Suprapubic skin (tissue), 4 donors: ENCODE measurements at regions not wholly inside any gene's neighbourhood (a gene's known extent, or its start where the extent isn't known, plus 50 kb on each side); places are given as distances from the start of the nearest gene placed in this dataset.

Experiments used
- DNase-seq, 2 donors: peaks; one replicate each; pipeline ENCODE4 v3.0.0-alpha.2; 2019; ENCODE audit warnings: low spot score in 2 of 2
- H3K27ac ChIP-seq: fragments of 200-600 bp; sonication (generic); one replicate; pipeline ENCODE4 v1.5.1; 2019
- H3K27me3 ChIP-seq: fragments of 200-600 bp; sonication (generic); one replicate; pipeline ENCODE4 v1.5.1; 2019
- H3K36me3 ChIP-seq: fragments of 200-600 bp; sonication (generic); one replicate; pipeline ENCODE4 v1.5.1; 2019
- H3K4me1 ChIP-seq: fragments of 200-600 bp; sonication (generic); one replicate; pipeline ENCODE4 v1.5.1; 2019
- H3K4me3 ChIP-seq: fragments of 200-600 bp; sonication (generic); one replicate; pipeline ENCODE4 v1.5.1; 2019; ENCODE audit warnings: mild to moderate bottlenecking
- H3K9me3 ChIP-seq: fragments of 200-600 bp; sonication (generic); one replicate; pipeline ENCODE4 v1.5.1; 2019
- EP300 ChIP-seq: sonication (generic); formaldehyde crosslinking; IDR thresholded peaks from one replicate; pipeline ENCODE4 v1.6.1; 2017; ENCODE audit warnings: antibody characterized with exemption
- POLR2A ChIP-seq, 2 donors: fragments of 450-650 bp; IDR thresholded peaks; one replicate each; pipeline ENCODE4 v1.6.1; 2017; ENCODE audit warnings: antibody characterized with exemption in 2 of 2, mild to moderate bottlenecking in 2 of 2, moderate library complexity in 2 of 2
- POLR2AphosphoS5 ChIP-seq, 3 donors: sonication (generic); formaldehyde crosslinking; IDR thresholded peaks; one replicate each; pipeline ENCODE4 v1.6.1; 2017; ENCODE audit warnings: antibody characterized with exemption in 3 of 3
- WGBS: methylation state at CpG from one replicate; pipeline ENCODE4 v1.1.5; 2018; 5-methylcytosine and 5-hydroxymethylcytosine counted together
- TF ChIP-seq, protein P1 (sequence below), 2 donors: fragments of 200-600 bp in 1 of 2; fragments of 450-650 bp in 1 of 2; sonication (generic) in 1 of 2; IDR thresholded peaks; one replicate each; pipeline ENCODE4 v1.5.1; 2016 to 2019; ENCODE audit warnings: antibody characterized with exemption in 2 of 2, mild to moderate bottlenecking in 1 of 2, moderate library complexity in 1 of 2

GRCh38 chr11:29255401-29255800 is 761.4 kb downstream of the KCNA4 start:
- Histone ChIP-seq H3K4me1 (no peaks in the 10 kb centered on the region), H3K27me3 (no peaks in the 10 kb centered on the region), H3K4me3 (no peak overlapping the region), H3K27ac (no peak overlapping the region), H3K36me3 (no peaks in the 10 kb centered on the region), H3K9me3 (no peaks in the 10 kb centered on the region)
- 84% methylated on average over 2 of the region's 2 CpGs for WGBS
- DNase-seq: no peak
- TF ChIP-seq POLR2AphosphoS5 (IDR thresholded peaks at IDR 0.05): no peak
- TF ChIP-seq, protein P1, sequence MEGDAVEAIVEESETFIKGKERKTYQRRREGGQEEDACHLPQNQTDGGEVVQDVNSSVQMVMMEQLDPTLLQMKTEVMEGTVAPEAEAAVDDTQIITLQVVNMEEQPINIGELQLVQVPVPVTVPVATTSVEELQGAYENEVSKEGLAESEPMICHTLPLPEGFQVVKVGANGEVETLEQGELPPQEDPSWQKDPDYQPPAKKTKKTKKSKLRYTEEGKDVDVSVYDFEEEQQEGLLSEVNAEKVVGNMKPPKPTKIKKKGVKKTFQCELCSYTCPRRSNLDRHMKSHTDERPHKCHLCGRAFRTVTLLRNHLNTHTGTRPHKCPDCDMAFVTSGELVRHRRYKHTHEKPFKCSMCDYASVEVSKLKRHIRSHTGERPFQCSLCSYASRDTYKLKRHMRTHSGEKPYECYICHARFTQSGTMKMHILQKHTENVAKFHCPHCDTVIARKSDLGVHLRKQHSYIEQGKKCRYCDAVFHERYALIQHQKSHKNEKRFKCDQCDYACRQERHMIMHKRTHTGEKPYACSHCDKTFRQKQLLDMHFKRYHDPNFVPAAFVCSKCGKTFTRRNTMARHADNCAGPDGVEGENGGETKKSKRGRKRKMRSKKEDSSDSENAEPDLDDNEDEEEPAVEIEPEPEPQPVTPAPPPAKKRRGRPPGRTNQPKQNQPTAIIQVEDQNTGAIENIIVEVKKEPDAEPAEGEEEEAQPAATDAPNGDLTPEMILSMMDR (IDR thresholded peaks at IDR 0.05): no peak
- no peak for TF ChIP-seq POLR2A (IDR thresholded peaks at IDR 0.05)

DNA sequence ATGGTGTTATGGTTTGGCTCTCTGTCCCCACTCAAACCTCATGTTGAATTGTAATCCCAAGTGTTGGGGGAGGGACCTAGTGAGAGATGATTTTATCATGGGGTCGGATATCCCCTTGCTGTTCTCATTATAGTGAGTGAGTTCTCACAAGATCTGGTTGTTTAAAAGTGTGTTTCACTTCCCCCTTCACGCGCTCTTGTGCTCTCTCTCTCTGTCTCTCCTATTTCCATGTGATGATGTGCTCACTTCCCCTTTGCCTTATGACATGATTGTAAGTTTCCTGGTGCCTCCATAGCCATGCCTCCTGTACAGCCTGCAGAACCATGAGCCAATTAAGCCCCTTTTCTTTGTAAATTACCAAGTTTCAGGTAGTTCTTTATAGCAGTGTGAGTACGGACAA is 765.1 kb downstream of the KCNA4 start:
- no peaks in the 10 kb centered on the region for H3K4me1 ChIP-seq
- no peaks in the 10 kb centered on the region for H3K9me3 ChIP-seq
- no peak overlapping the region for H3K27ac ChIP-seq
- 68% methylated on average over 4 of the region's 4 CpGs for WGBS
- no peaks in the 10 kb centered on the region for H3K36me3 ChIP-seq
- no peak for DNase-seq
- TF ChIP-seq POLR2AphosphoS5 (IDR thresholded peaks at IDR 0.05): no peak
- no peak for TF ChIP-seq EP300
- no peak for TF ChIP-seq POLR2A (IDR thresholded peaks at IDR 0.05)
- TF ChIP-seq, protein P1 (IDR thresholded peaks at IDR 0.05): no peak
- no peak overlapping the region for H3K4me3 ChIP-seq
- H3K27me3 ChIP-seq: no peaks in the 10 kb centered on the region

GRCh38 chr11:29249713-29250112 is 767.1 kb downstream of the KCNA4 start:
- 78% methylated on average over 2 of the region's 2 CpGs for WGBS
- TF ChIP-seq EP300 (no peak), POLR2A (IDR thresholded peaks at IDR 0.05) (no peak), POLR2AphosphoS5 (IDR thresholded peaks at IDR 0.05) (no peak)
- TF ChIP-seq, protein P1 (IDR thresholded peaks at IDR 0.05): no peak
- H3K27ac ChIP-seq: no peak overlapping the region

GRCh38 chr11:29244355-29244754 is 772.5 kb downstream of the KCNA4 start:
- Histone ChIP-seq H3K4me3 (no peak overlapping the region), H3K9me3 (no peaks in the 10 kb centered on the region), H3K36me3 (no peaks in the 10 kb centered on the region), H3K27ac (no peak overlapping the region), H3K27me3 (no peaks in the 10 kb centered on the region), H3K4me1 (no peaks in the 10 kb centered on the region)
- TF ChIP-seq EP300 (no peak), POLR2A (IDR thresholded peaks at IDR 0.05) (no peak), POLR2AphosphoS5 (IDR thresholded peaks at IDR 0.05) (no peak)
- TF ChIP-seq, protein P1 (IDR thresholded peaks at IDR 0.05): no peak
- DNase-seq: no peak

More at GRCh38 chr11:29249713-29250112, 767.1 kb downstream of the KCNA4 start:
- H3K36me3 ChIP-seq: no peaks in the 10 kb centered on the region
- H3K27me3 ChIP-seq: no peaks in the 10 kb centered on the region
- H3K4me1 ChIP-seq: no peaks in the 10 kb centered on the region
- H3K9me3 ChIP-seq: no peaks in the 10 kb centered on the region
- DNase-seq: no peak
- no peak overlapping the region for H3K4me3 ChIP-seq

- 80% methylated on average over 3 of the region's 3 CpGs for WGBS
- DNase-seq: no peak
Measured at GRCh38 chr11:29243616-29244015, 773.2 kb downstream of the KCNA4 start.

More at GRCh38 chr11:29243616-29244015, 773.2 kb downstream of the KCNA4 start:
- H3K36me3 ChIP-seq: no peaks in the 10 kb centered on the region
- H3K4me3 ChIP-seq: no peak overlapping the region
- TF ChIP-seq POLR2A (IDR thresholded peaks at IDR 0.05) (no peak), EP300 (no peak), POLR2AphosphoS5 (IDR thresholded peaks at IDR 0.05) (no peak)
- TF ChIP-seq, protein P1 (IDR thresholded peaks at IDR 0.05): no peak
- no peaks in the 10 kb centered on the region for H3K9me3 ChIP-seq
- no peaks in the 10 kb centered on the region for H3K4me1 ChIP-seq
- no peak overlapping the region for H3K27ac ChIP-seq
- no peaks in the 10 kb centered on the region for H3K27me3 ChIP-seq
